Right renal cortex interstitium (tissue), 3 donors: ENCODE measurements at regions not wholly inside any gene's neighbourhood (a gene's known extent, or its start where the extent isn't known, plus 50 kb on each side); places are given as distances from the start of the nearest gene placed in this dataset.

Experiments used
- DNase-seq, 3 donors: peaks; one replicate each; pipeline ENCODE4 v3.0.0-alpha.2; 2013; ENCODE audit warnings: low read depth in 3 of 3, low spot score in 2 of 3

GRCh38 chr2:173760553-173760952 is 204.6 kb downstream of the SP3 start:
- DNase-seq, result no peak

- DNase-seq, result no peak
Measured at GRCh38 chr2:173761603-173762119, 203.5 kb downstream of the SP3 start.

GRCh38 chr2:173762221-173762620 is 203.0 kb downstream of the SP3 start:
- DNase-seq, result no peak

- no peak for DNase-seq
Measured at GRCh38 chr2:173762864-173763263, 202.3 kb downstream of the SP3 start.

- DNase-seq, result no peak
Measured at GRCh38 chr2:173763641-173764040, 201.5 kb downstream of the SP3 start.

GRCh38 chr2:173764094-173764493 is 201.1 kb downstream of the SP3 start:
- no peak for DNase-seq

- DNase-seq, result no peak
Measured at GRCh38 chr2:173766537-173767289, 198.5 kb downstream of the SP3 start.

- no peak for DNase-seq
Measured at GRCh38 chr2:173770947-173771678, 194.1 kb downstream of the SP3 start.

- no peak for DNase-seq
Measured at GRCh38 chr2:173772205-173772604, 193.0 kb downstream of the SP3 start.

GRCh38 chr2:173773076-173773475 is 192.1 kb downstream of the SP3 start:
- DNase-seq, result no peak

- DNase-seq, result no peak
Measured at GRCh38 chr2:173775440-173775839, 189.7 kb downstream of the SP3 start.

- no peak for DNase-seq
Measured at GRCh38 chr2:173782681-173783080, 182.5 kb downstream of the SP3 start.

GRCh38 chr2:173783382-173783781 is 181.8 kb downstream of the SP3 start:
- no peak for DNase-seq

- no peak for DNase-seq
Measured at GRCh38 chr2:173785813-173786212, 179.4 kb downstream of the SP3 start.

GRCh38 chr2:173791502-173791901 is 173.7 kb downstream of the SP3 start:
- no peak for DNase-seq

- DNase-seq, result no peak
Measured at GRCh38 chr2:173792166-173792565, 173.0 kb downstream of the SP3 start.

- DNase-seq, result no peak
Measured at GRCh38 chr2:173792741-173793140, 172.4 kb downstream of the SP3 start.

- no peak for DNase-seq
Measured at GRCh38 chr2:173793709-173794565, 171.2 kb downstream of the SP3 start.

- no peak for DNase-seq
Measured at GRCh38 chr2:173797586-173798263, 167.4 kb downstream of the SP3 start.

GRCh38 chr2:173802518-173802917 is 162.7 kb downstream of the SP3 start:
- DNase-seq, result no peak

GRCh38 chr2:173803449-173803848 is 161.7 kb downstream of the SP3 start:
- no peak for DNase-seq
